Neural progenitor cell (in vitro differentiated cells): ENCODE measurements at regions not wholly inside any gene's neighbourhood (a gene's known extent, or its start where the extent isn't known, plus 50 kb on each side); places are given as distances from the start of the nearest gene placed in this dataset.

ENCODE experiments used
- DNase-seq: peaks from one replicate; pipeline ENCODE4 v3.0.0-alpha.2; 2016; ENCODE audit warnings: low spot score
- H2AFZ ChIP-seq: fragments of 200-600 bp; sonication (generic); replicated peaks from 2 replicates; pipeline ENCODE4 v1.6.1; 2016; ENCODE audit warnings: antibody characterized with exemption
- H3F3A ChIP-seq: fragments of 200-600 bp; sonication (generic); 2 replicates; pipeline ENCODE4 v1.6.1; 2016; ENCODE audit warnings: antibody characterized with exemption, low read depth
- H3K27ac ChIP-seq: fragments of 200-600 bp; sonication (generic); 2 replicates; pipeline ENCODE4 v1.5.1; 2016; ENCODE audit warnings: mild to moderate bottlenecking
- H3K27me3 ChIP-seq: fragments of 200-600 bp; sonication (generic); 2 replicates; pipeline ENCODE4 v1.6.1; 2016; ENCODE audit warnings: mild to moderate bottlenecking, moderate library complexity
- H3K36me3 ChIP-seq: fragments of 200-600 bp; sonication (generic); 2 replicates; pipeline ENCODE4 v1.5.1; 2016
- H3K4me1 ChIP-seq: fragments of 200-600 bp; sonication (generic); 2 replicates; pipeline ENCODE4 v1.6.1; 2016; ENCODE audit warnings: mixed run types
- H3K4me2 ChIP-seq: fragments of 200-600 bp; sonication (generic); 2 replicates; pipeline ENCODE4 v1.6.1; 2016
- H3K4me3 ChIP-seq: fragments of 200-600 bp; sonication (generic); 2 replicates; pipeline ENCODE4 v1.5.1; 2016
- H3K79me2 ChIP-seq: fragments of 200-600 bp; sonication (generic); 2 replicates; pipeline ENCODE4 v1.6.1; 2016; ENCODE audit warnings: low read depth
- H3K9ac ChIP-seq: fragments of 200-600 bp; sonication (generic); 2 replicates; pipeline ENCODE4 v1.6.1; 2016
- H3K9me3 ChIP-seq: fragments of 200-600 bp; sonication (generic); 2 replicates; pipeline ENCODE4 v1.5.1; 2016; ENCODE audit warnings: low read depth
- H4K20me1 ChIP-seq: fragments of 200-600 bp; sonication (generic); 2 replicates; pipeline ENCODE4 v1.6.1; 2016; ENCODE audit warnings: low read depth
- H3K27ac Mint-ChIP-seq: 3 replicates; pipeline ENCODE4 v1.8.0; 2021; ENCODE audit warnings: mixed read lengths
- H3K27me3 Mint-ChIP-seq: 2 replicates; pipeline ENCODE4 v1.8.0; 2022; ENCODE audit warnings: low read depth, mild to moderate bottlenecking, inconsistent platforms, moderate library complexity, mixed read lengths; ENCODE audit not compliant: insufficient read depth
- H3K36me3 Mint-ChIP-seq: 3 replicates; pipeline ENCODE4 v1.8.0; 2021; ENCODE audit warnings: mixed read lengths
- H3K4me1 Mint-ChIP-seq: 3 replicates; pipeline ENCODE4 v1.8.0; 2021; ENCODE audit warnings: mixed read lengths
- H3K4me3 Mint-ChIP-seq: 3 replicates; pipeline ENCODE4 v1.8.0; 2021; ENCODE audit warnings: mild to moderate bottlenecking, moderate library complexity, mixed read lengths
- H3K9me3 Mint-ChIP-seq: 3 replicates; pipeline ENCODE4 v1.8.0; 2020; ENCODE audit warnings: mixed read lengths
- CTCF ChIP-seq: fragments of 200-600 bp; sonication (generic); IDR thresholded peaks from 2 replicates; pipeline ENCODE4 v1.5.1; 2017; ENCODE audit warnings: antibody characterized with exemption, mild to moderate bottlenecking
- EZH2 ChIP-seq: fragments of 200-600 bp; sonication (generic); IDR thresholded peaks from 2 replicates; pipeline ENCODE4 v1.6.1; 2017; ENCODE audit warnings: antibody characterized with exemption, mild to moderate bottlenecking, moderate library complexity
- EZH2phosphoT487 ChIP-seq: fragments of 200-600 bp; sonication (generic); IDR thresholded peaks from 2 replicates; pipeline ENCODE4 v1.6.1; 2017; ENCODE audit warnings: antibody characterized with exemption

- Histone ChIP-seq H3K9me3 (no peaks in the 10 kb centered on the region), H3K4me1 (no peaks in the 10 kb centered on the region)
- peaks cover 8% of the 10 kb centered on the region for H3K27me3 Mint-ChIP-seq
Measured at GRCh38 chr3:70640481-70640880, 328.0 kb upstream of the MDFIC2 start.

GRCh38 chr3:70635301-70635700, 322.9 kb upstream of the MDFIC2 start:
- H3K4me2 ChIP-seq: no peak overlapping the region
- H3K9me3 ChIP-seq: no peaks in the 10 kb centered on the region
- peaks cover 6% of the 10 kb centered on the region for H3F3A ChIP-seq
- Mint-ChIP-seq H3K36me3 (no peaks in the 10 kb centered on the region), H3K9me3 (no peaks in the 10 kb centered on the region), H3K27me3 (no peaks in the 10 kb centered on the region), H3K27ac (no peak overlapping the region), H3K4me3 (no peak overlapping the region), H3K4me1 (no peaks in the 10 kb centered on the region)
- H4K20me1 ChIP-seq: no peaks in the 10 kb centered on the region
- no peak overlapping the region for H3K4me3 ChIP-seq
- TF ChIP-seq EZH2phosphoT487 (no peak), EZH2 (no peak), CTCF (no peak)
- peaks cover 8% of the 10 kb centered on the region for H3K4me1 ChIP-seq
- no peaks in the 10 kb centered on the region for H3K79me2 ChIP-seq
- no peak overlapping the region for H3K27ac ChIP-seq
- H2AFZ ChIP-seq: no peak overlapping the region
- no peak overlapping the region for H3K9ac ChIP-seq
- H3K27me3 ChIP-seq: peaks cover 10% of the 10 kb centered on the region
- no peaks in the 10 kb centered on the region for H3K36me3 ChIP-seq
- no peak for DNase-seq

More at GRCh38 chr3:70640481-70640880, 328.0 kb upstream of the MDFIC2 start:
- no peak for DNase-seq
- no peak overlapping the region for H3K9ac ChIP-seq
- H3K4me3 ChIP-seq: no peak overlapping the region
- H3K4me3 Mint-ChIP-seq: no peak overlapping the region
- no peaks in the 10 kb centered on the region for H3K27me3 ChIP-seq
- H3K27ac Mint-ChIP-seq: no peak overlapping the region
- no peaks in the 10 kb centered on the region for H3K9me3 Mint-ChIP-seq
- H3K79me2 ChIP-seq: no peaks in the 10 kb centered on the region
- H3K4me1 Mint-ChIP-seq: no peaks in the 10 kb centered on the region
- H3K36me3 ChIP-seq: no peaks in the 10 kb centered on the region
- H3K4me2 ChIP-seq: no peak overlapping the region
- H3F3A ChIP-seq: no peaks in the 10 kb centered on the region
- H4K20me1 ChIP-seq: no peaks in the 10 kb centered on the region
- no peak overlapping the region for H2AFZ ChIP-seq
- no peaks in the 10 kb centered on the region for H3K36me3 Mint-ChIP-seq
- H3K27ac ChIP-seq: no peak overlapping the region
- TF ChIP-seq EZH2phosphoT487 (no peak), EZH2 (no peak), CTCF (no peak)

- TF ChIP-seq EZH2 (no peak), EZH2phosphoT487 (peak; percentile 58), CTCF (no peak)
- Histone ChIP-seq H3K79me2 (no peaks in the 10 kb centered on the region), H3K27me3 (peaks cover 10% of the 10 kb centered on the region), H3K4me3 (no peak overlapping the region), H2AFZ (no peak overlapping the region), H3K4me1 (peaks cover 8% of the 10 kb centered on the region), H3K9me3 (no peaks in the 10 kb centered on the region), H3K36me3 (no peaks in the 10 kb centered on the region), H4K20me1 (no peaks in the 10 kb centered on the region), H3K27ac (no peak overlapping the region), H3K4me2 (peak overlapping the region; percentile 41), H3K9ac (no peak overlapping the region), H3F3A (peaks cover 6% of the 10 kb centered on the region)
- no peaks in the 10 kb centered on the region for H3K4me1 Mint-ChIP-seq
- no peaks in the 10 kb centered on the region for H3K36me3 Mint-ChIP-seq
- no peaks in the 10 kb centered on the region for H3K27me3 Mint-ChIP-seq
- peak; percentile 33 for DNase-seq
- no peaks in the 10 kb centered on the region for H3K9me3 Mint-ChIP-seq
- no peak overlapping the region for H3K27ac Mint-ChIP-seq
- H3K4me3 Mint-ChIP-seq: no peak overlapping the region
Measured at GRCh38 chr3:70631716-70632307, 319.4 kb upstream of the MDFIC2 start.
